Astrocyte (in vitro differentiated cells and primary cell): ENCODE measurements at regions not wholly inside any gene's neighbourhood (a gene's known extent, or its start where the extent isn't known, plus 50 kb on each side); places are given as distances from the start of the nearest gene placed in this dataset.

ENCODE experiments used
- DNase-seq: peaks from one replicate; pipeline ENCODE4 v3.0.0-alpha.2; 2010; ENCODE audit warnings: low read depth
- FAIRE-seq: peaks from 2 replicates; lab custom pipeline; 2011; peaks lifted over from hg19 to GRCh38; lab: Jason Lieb, UNC
- H2AFZ ChIP-seq: 2 replicates; pipeline ENCODE4 v1.6.0; 2012; ENCODE audit warnings: low read depth, low read length, inconsistent platforms
- H3K27ac ChIP-seq: 2 replicates; pipeline ENCODE4 v1.5.1; 2011; ENCODE audit warnings: low read depth, low read length, inconsistent platforms
- H3K27me3 ChIP-seq: 2 replicates; pipeline ENCODE4 v1.6.0; 2011; ENCODE audit warnings: low read length, inconsistent platforms; ENCODE audit not compliant: insufficient read depth
- H3K36me3 ChIP-seq: 2 replicates; pipeline ENCODE4 v1.5.1; 2011; ENCODE audit warnings: low read length, inconsistent platforms; ENCODE audit not compliant: insufficient read depth
- H3K4me1 ChIP-seq: 2 replicates; pipeline ENCODE4 v1.5.1; 2011; ENCODE audit warnings: low read length, inconsistent platforms; ENCODE audit not compliant: insufficient read depth
- H3K4me2 ChIP-seq: 2 replicates; pipeline ENCODE4 v1.6.0; 2012; ENCODE audit warnings: low read length, inconsistent platforms
- H3K4me3 ChIP-seq: 2 replicates; pipeline ENCODE4 v1.5.1; 2011; ENCODE audit warnings: low read depth, mild to moderate bottlenecking, low read length, inconsistent platforms; ENCODE audit not compliant: insufficient read depth
- H3K79me2 ChIP-seq: 2 replicates; pipeline ENCODE4 v1.6.0; 2012; ENCODE audit warnings: mild to moderate bottlenecking, low read length, inconsistent platforms; ENCODE audit not compliant: insufficient read depth
- H3K9ac ChIP-seq: 2 replicates; pipeline ENCODE4 v1.6.0; 2012; ENCODE audit warnings: mild to moderate bottlenecking, low read length, inconsistent platforms
- H3K9me3 ChIP-seq: 2 replicates; pipeline ENCODE4 v1.5.1; 2012; ENCODE audit warnings: low read depth, mild to moderate bottlenecking, low read length, inconsistent platforms; ENCODE audit not compliant: insufficient read depth
- H4K20me1 ChIP-seq: 2 replicates; pipeline ENCODE4 v1.6.0; 2012; ENCODE audit warnings: low read length, inconsistent platforms; ENCODE audit not compliant: insufficient read depth
- H3K27ac Mint-ChIP-seq: one replicate; pipeline ENCODE4 v1.8.0; 2021; ENCODE audit warnings: mild to moderate bottlenecking, mixed read lengths; ENCODE audit not compliant: unreplicated experiment
- H3K27me3 Mint-ChIP-seq: one replicate; pipeline ENCODE4 v1.8.0; 2021; ENCODE audit warnings: low read depth, mixed read lengths; ENCODE audit not compliant: unreplicated experiment
- H3K36me3 Mint-ChIP-seq: one replicate; pipeline ENCODE4 v1.8.0; 2021; ENCODE audit warnings: low read depth, mixed read lengths; ENCODE audit not compliant: unreplicated experiment
- H3K4me1 Mint-ChIP-seq: one replicate; pipeline ENCODE4 v1.8.0; 2021; ENCODE audit warnings: low read depth, mixed read lengths; ENCODE audit not compliant: unreplicated experiment
- H3K4me3 Mint-ChIP-seq: one replicate; pipeline ENCODE4 v1.8.0; 2021; ENCODE audit warnings: mild to moderate bottlenecking, moderate library complexity, mixed read lengths; ENCODE audit not compliant: unreplicated experiment
- H3K9me3 Mint-ChIP-seq: one replicate; pipeline ENCODE4 v1.8.0; 2021; ENCODE audit warnings: mild to moderate bottlenecking, mixed read lengths; ENCODE audit not compliant: unreplicated experiment
- EZH2 ChIP-seq: IDR thresholded peaks from 2 replicates; pipeline ENCODE4 v1.6.1; 2012; ENCODE audit warnings: mild to moderate bottlenecking, low read length, inconsistent platforms; ENCODE audit not compliant: insufficient read depth
- TF ChIP-seq, protein P1 (sequence below): IDR thresholded peaks from 2 replicates; pipeline ENCODE4 v1.5.1; 2011; ENCODE audit warnings: low read depth, mild to moderate bottlenecking, inconsistent platforms, low read length, moderate library complexity; ENCODE audit not compliant: insufficient read depth

DNA sequence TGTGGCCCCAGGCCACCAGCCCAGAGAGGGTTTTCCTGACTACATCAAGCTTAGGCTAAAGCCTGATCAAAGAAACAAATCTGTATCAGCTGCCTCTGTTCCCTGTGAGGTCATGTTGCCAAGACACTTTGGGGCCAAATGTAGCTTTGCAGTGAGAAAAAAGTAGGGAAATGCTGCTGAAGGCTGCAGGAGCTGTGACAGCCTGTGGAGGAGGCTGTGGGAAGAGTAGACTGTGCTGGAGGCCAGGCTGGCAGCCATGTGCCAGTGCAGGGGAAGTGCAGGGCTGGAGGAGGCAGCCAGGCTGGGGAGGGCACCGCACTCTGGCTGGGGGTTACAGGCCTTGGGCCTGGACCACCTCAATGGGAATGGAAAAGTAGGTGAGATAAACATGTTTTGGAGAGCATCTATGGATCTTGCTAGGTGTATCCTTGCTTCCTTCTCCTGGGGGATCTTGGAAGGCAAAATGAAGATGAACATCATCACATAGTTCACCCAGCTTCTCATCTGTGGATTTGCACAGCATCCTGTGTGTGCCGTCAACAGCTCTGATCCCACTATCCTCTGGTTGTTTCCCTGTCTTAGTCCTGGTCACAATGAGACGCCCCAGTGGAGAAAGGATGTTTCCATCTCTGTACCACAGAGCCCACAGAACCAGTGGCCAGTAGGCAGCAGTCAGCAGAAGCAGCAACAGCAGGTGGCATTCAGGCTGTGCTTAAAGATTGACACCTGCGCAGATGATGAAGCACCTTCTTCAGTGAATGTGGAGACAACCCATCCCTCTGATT lies 103.8 kb upstream of the COPS8 start:
- peaks cover 4% of the 10 kb centered on the region for H3K27me3 ChIP-seq
- no peaks in the 10 kb centered on the region for H3K36me3 Mint-ChIP-seq
- no peak overlapping the region for H3K4me3 Mint-ChIP-seq
- H3K4me1 ChIP-seq, result no peaks in the 10 kb centered on the region
- no peaks in the 10 kb centered on the region for H4K20me1 ChIP-seq
- H3K4me2 ChIP-seq, result no peak overlapping the region
- H3K27ac Mint-ChIP-seq, result no peak overlapping the region
- no peaks in the 10 kb centered on the region for H3K36me3 ChIP-seq
- no peak overlapping the region for H3K27ac ChIP-seq
- peaks cover 6% of the 10 kb centered on the region for H3K9me3 Mint-ChIP-seq
- DNase-seq (no peak), FAIRE-seq (no peak)
- H3K27me3 Mint-ChIP-seq, result peaks cover 30% of the 10 kb centered on the region
- no peak overlapping the region for H2AFZ ChIP-seq
- H3K9ac ChIP-seq, result no peak overlapping the region
- TF ChIP-seq, protein P1, sequence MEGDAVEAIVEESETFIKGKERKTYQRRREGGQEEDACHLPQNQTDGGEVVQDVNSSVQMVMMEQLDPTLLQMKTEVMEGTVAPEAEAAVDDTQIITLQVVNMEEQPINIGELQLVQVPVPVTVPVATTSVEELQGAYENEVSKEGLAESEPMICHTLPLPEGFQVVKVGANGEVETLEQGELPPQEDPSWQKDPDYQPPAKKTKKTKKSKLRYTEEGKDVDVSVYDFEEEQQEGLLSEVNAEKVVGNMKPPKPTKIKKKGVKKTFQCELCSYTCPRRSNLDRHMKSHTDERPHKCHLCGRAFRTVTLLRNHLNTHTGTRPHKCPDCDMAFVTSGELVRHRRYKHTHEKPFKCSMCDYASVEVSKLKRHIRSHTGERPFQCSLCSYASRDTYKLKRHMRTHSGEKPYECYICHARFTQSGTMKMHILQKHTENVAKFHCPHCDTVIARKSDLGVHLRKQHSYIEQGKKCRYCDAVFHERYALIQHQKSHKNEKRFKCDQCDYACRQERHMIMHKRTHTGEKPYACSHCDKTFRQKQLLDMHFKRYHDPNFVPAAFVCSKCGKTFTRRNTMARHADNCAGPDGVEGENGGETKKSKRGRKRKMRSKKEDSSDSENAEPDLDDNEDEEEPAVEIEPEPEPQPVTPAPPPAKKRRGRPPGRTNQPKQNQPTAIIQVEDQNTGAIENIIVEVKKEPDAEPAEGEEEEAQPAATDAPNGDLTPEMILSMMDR, result no peak
- no peak for TF ChIP-seq EZH2
- H3K4me1 Mint-ChIP-seq, result no peaks in the 10 kb centered on the region
- H3K9me3 ChIP-seq, result peaks cover 4% of the 10 kb centered on the region
- H3K4me3 ChIP-seq, result no peak overlapping the region
- H3K79me2 ChIP-seq, result no peaks in the 10 kb centered on the region

DNA sequence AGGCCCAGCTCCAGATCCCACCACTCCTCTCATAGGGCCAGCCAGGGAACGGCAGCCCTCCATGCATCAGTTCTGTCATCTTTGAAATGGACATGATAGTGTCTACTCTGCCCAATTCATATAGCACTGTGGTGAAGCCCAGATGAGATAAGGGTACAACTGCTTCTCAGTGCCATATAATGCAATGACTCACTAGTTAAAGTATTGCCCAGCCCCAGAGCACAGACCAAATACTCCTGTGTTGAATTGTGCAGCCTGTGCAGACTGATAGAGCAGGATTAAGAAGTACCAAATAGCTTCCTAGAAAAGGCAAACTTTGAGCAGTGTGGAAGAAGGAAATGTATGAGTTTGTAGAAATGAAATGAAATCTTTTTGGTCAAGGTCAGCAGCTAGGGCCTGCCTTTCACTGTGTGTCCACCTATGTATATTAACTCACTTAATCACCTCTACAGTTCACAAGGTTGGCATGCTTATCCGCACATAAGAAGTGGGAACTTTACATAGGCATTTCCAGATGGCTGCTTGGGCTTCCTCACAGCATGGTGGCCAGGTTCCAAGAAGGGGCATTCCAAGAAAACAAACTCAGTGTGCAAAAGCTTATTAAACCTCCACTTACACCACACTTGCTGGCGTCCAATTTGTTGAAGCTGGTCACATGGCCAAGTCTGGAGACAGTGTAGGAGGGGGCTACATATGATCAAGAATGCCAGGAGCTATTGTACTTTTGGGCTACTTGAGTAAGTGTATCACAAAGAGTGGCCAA lies 102.8 kb upstream of the COPS8 start:
- DNase-seq (no peak), FAIRE-seq (no peak)
- peaks cover 28% of the 10 kb centered on the region for H3K27me3 Mint-ChIP-seq
- no peaks in the 10 kb centered on the region for H3K79me2 ChIP-seq
- H3K9me3 ChIP-seq, result peaks cover 4% of the 10 kb centered on the region
- H3K4me3 Mint-ChIP-seq, result no peak overlapping the region
- no peaks in the 10 kb centered on the region for H3K36me3 Mint-ChIP-seq
- no peaks in the 10 kb centered on the region for H4K20me1 ChIP-seq
- no peak overlapping the region for H3K27ac ChIP-seq
- H2AFZ ChIP-seq, result no peak overlapping the region
- H3K36me3 ChIP-seq, result no peaks in the 10 kb centered on the region
- H3K9me3 Mint-ChIP-seq, result peaks cover 6% of the 10 kb centered on the region
- no peaks in the 10 kb centered on the region for H3K27me3 ChIP-seq
- H3K4me1 ChIP-seq, result no peaks in the 10 kb centered on the region
- no peak overlapping the region for H3K27ac Mint-ChIP-seq
- H3K9ac ChIP-seq, result no peak overlapping the region
- H3K4me2 ChIP-seq, result no peak overlapping the region
- no peaks in the 10 kb centered on the region for H3K4me1 Mint-ChIP-seq
- TF ChIP-seq, protein P1, result no peak
- no peak for TF ChIP-seq EZH2
- H3K4me3 ChIP-seq, result no peak overlapping the region

DNA sequence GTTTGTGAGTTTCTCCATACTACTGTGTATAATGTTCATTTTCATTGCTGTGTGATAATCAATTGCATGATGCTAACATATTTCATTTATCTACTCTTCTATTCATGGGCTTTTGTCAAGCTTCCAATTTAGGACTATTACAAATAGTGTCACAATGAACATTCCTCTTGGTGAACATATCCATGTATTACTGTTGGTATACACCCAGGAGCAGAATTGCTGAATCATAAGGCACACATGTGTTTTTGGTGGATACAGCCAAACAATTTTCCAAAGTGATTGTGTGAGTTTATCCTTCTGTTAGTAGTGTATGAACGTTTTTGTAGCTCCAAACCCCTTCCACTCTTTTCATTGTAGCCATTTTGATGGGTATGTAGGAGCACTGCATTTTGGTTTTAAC lies 101.6 kb upstream of the COPS8 start:
- H3K27me3 ChIP-seq, result no peaks in the 10 kb centered on the region
- no peak overlapping the region for H2AFZ ChIP-seq
- no peak overlapping the region for H3K4me3 ChIP-seq
- Mint-ChIP-seq H3K4me3 (no peak overlapping the region), H3K27me3 (peaks cover 36% of the 10 kb centered on the region), H3K9me3 (peaks cover 6% of the 10 kb centered on the region), H3K4me1 (no peaks in the 10 kb centered on the region), H3K27ac (no peak overlapping the region), H3K36me3 (no peaks in the 10 kb centered on the region)
- no peaks in the 10 kb centered on the region for H3K79me2 ChIP-seq
- no peak overlapping the region for H3K27ac ChIP-seq
- peaks cover 4% of the 10 kb centered on the region for H3K9me3 ChIP-seq
- H3K36me3 ChIP-seq, result no peaks in the 10 kb centered on the region
- no peak overlapping the region for H3K9ac ChIP-seq
- no peak for DNase-seq
- no peak for TF ChIP-seq EZH2
- TF ChIP-seq, protein P1, result no peak
- no peak overlapping the region for H3K4me2 ChIP-seq
- no peaks in the 10 kb centered on the region for H3K4me1 ChIP-seq
- no peak for FAIRE-seq
- no peaks in the 10 kb centered on the region for H4K20me1 ChIP-seq
